GM18508 (cell line): ENCODE measurements at regions not wholly inside any gene's neighbourhood (a gene's known extent, or its start where the extent isn't known, plus 50 kb on each side); places are given as distances from the start of the nearest gene placed in this dataset.
"Not testable (repeated sequence)": the region's sequence is repeated elsewhere in the genome, so short reads cannot be mapped to it uniquely, and the experiment has no call there.

Source experiments
- ATAC-seq: cut with Tn5 transposase; IDR thresholded peaks from one replicate; pipeline ENCODE4 v1.9.1; 2021; ENCODE audit warnings: moderate number of reproducible peaks; ENCODE audit not compliant: insufficient read depth, unreplicated experiment

- ATAC-seq = not testable (repeated sequence)
Observed at GRCh38 chr12:4138532-4138931, 135.0 kb upstream of the CCND2 start.

GRCh38 chr12:4138051-4138450 lies 135.5 kb upstream of the CCND2 start:
- ATAC-seq = no peak

- no peak for ATAC-seq
Observed at GRCh38 chr12:4137441-4137840, 136.1 kb upstream of the CCND2 start.

DNA sequence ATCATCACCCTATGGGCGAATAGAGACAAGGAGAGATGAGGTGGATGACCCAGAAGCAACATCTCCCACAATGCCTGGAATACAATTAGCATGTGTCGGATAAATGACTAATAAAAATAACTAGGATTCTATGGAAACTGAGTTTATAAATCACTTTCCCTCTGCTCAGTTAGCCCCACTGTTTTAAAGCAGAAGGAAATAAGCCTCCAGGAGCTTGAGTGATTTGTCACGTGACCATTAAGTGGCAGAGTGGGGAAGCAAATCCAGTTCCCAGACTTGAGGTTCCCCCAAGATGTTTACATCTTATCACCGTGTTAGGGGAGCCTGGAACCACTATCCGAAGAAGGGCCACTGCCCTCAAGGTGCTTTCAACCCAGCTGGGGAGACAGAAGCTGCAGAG lies 136.5 kb upstream of the CCND2 start:
- ATAC-seq = no peak

GRCh38 chr12:4135919-4136605 lies 137.5 kb upstream of the CCND2 start:
- ATAC-seq = peak; percentile 63

DNA sequence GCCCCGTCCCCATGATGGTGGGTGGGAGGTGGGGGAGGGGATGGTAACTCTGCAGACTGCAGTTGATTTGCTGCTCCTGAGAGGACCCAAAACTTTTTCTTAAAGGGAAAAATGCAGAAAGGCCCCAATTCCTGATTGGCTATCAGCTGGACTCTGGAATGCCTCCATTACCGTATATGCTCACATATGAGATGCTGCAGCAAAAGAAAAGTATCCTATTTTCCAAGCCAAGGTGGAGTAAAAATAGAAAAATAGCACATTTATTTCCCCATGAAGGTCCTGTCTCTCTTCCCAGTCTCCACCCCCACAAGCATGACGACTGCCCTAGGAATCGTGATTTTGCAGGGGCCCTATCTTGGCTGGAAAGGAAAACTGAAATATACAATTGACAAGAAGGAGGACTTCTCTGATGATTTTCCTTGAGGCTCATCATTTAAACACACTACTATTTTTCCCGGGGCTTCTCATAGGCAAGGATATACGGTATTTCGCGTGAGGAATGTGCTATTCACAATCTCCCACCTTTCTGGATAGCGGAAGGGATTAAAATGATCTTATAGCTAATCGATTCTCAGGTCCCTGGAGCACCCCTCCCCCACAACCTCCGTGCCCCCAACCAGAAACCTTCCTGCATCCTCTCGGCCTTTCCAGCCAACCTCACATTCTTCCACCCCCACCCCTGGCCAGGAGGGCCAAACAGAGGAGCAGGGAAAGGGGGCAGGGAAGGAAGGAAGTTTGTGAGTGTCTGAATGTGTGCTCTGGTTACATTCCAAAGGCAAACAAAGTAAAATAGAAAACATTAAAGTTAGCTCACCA lies 138.9 kb upstream of the CCND2 start:
- ATAC-seq = no peak

DNA sequence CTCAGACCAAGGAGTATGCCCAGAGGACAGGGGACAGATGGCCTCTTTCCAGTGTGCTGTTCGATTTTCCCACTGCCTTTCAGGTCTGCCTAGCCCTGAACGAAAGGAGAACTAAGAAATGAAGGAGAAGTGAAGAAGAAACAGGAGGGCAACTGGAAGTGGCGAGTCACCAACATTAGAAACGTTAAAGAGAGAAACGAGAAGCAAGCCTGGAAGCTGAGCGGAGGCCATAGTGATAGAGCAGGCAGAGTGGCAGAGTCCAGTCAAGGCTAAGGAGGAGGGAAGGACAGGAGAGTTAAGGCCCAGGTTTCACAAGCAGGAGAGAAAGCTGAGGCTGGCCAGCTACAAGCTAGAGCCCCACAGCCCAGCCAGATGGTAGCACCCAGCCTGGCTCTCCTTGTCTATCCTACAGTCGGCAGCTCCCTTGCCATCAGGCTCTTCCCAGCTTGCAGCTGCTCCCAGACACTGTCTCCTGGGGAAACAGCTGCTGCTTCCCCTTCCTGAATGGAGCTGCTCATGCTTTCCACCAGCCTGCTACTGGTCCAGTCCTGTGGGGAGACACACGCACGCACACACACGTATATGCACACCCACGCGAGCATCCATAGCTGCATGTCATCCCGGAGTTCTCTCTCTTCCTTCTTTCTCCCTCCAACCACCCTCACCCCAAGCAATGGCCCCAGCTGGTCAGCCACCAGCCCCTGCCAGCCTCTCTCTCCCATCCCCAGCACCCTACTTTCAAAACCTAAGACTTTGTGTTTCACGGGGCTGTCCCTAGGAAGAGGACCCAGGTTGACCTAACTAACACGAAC lies 139.7 kb upstream of the CCND2 start:
- no peak for ATAC-seq

GRCh38 chr12:4133029-4133428 lies 140.5 kb upstream of the CCND2 start:
- ATAC-seq = no peak

DNA sequence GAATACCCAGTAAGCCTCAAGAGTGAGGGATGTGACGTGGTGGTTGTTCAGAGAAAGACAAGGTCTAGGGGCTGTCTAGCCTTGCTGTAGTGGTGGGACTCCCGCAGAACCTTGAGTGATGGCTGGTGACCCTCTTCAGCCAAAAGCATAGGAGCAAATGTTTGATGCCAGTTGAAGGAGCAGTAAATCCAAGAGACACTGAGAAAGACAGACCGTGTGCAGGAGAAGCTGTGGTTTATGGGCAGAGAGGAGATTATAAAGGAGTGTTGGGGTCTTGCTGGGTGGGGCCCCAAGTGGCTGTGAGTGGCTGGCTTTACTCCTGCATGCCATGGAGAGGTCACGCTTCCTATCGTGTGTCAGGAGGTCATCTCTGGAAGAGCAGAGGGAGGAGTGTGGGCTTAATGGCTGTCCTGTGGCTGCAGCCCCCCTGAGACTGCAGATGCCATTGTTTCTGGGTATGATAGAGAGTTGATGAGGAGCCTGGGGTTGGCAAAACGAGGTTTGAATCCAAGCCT lies 152.0 kb upstream of the CCND2 start:
- no peak for ATAC-seq

DNA sequence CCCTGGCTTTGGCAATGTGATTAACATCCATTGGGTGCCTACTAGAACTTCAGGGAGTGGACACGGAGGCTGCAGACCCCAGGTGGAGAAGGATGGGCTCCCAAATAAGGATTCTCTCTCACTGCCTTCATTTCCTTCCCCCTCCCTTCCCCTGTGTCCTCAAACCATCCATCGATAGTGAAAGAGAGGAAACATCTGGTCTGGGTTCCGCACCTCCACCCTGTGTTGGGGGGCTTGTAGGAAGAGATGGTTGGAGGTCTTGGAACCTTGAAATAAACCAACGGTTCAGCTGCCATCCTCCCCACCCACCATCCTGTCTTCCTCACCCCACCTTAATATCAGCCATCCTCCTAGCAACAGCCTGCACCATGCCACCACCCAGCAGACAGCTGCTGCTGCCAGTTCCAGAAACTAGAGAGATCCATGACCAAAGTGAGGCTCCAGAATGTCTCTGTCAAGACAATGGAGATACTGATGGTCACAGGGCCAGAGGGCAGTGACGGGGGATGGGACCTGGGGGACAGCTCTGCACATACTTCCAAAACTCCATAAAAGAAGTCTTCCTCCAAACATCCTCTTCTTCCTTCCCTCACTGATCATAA lies 153.1 kb upstream of the CCND2 start:
- no peak for ATAC-seq

GRCh38 chr12:4119157-4119761 lies 154.3 kb upstream of the CCND2 start:
- peak; percentile 58 for ATAC-seq

- no peak for ATAC-seq
Observed at GRCh38 chr12:4118601-4119156, 154.9 kb upstream of the CCND2 start.

DNA sequence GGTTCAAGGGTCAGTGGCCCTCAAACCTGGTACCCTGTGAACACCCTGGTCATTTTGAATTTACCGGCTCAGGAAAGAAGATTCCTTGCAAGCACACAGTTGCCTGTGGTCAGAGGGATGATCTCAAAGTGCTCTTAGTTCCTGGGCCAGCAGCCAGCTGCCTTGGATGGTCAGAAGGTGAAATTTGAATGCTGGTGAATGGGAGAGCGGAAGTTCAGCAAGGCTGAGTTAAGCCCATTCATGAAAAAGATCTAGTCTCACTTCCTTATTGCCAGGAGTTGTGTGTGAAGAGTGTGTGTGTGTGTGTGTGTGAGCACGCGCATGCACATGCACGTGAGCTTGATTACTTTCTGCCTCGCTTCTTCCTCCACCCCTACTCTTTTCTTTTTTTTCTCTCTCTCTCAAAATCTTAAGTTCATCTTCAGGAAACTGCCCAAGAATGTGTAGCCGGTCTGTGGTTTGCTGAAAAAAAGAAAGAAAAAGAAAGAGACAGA lies 155.5 kb upstream of the CCND2 start:
- no peak for ATAC-seq

GRCh38 chr12:4117386-4118016 lies 156.1 kb upstream of the CCND2 start:
- no peak for ATAC-seq

DNA sequence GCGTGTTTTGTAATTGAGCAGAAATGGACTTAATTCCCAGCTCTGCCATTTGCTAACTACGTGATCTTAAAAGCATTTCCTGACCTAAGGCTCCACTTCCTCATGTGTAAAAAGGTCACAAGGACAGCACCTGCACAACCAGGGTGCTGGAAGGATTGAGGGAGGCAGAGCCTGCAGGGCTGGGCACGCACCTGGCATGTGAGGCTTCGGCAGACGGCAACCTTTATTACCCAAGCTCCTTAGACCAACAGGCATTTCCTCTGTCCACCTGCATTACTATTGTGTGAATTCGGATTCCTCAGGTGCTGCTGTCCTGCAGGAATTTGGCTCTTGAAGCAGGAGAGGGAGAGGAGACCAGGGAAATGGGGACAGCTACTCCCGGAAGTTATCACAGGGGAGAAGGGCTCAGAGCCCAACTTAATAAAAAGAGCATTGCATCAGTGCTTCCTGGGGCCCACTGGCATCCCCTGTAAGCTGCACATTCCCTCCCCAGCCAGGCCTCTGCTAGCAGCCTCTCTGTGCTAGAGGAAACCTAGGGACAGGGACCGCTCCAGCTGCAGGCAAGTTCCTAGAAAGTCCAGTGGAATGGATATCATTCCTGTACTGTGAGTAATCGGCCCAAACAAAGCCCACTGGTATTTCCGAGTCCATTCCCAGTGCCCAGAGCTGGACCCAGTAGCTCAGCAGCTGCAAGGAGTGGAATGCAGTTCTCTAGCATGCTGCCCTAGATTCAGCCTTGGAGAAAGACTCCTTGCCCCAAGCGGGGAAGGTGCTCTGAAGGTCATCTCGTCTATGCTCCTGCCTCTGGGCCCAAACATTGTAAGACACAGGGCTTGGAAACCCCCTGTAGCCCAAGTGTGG lies 157.1 kb upstream of the CCND2 start:
- no peak for ATAC-seq

GRCh38 chr12:4115570-4115969 lies 158.0 kb upstream of the CCND2 start:
- no peak for ATAC-seq

DNA sequence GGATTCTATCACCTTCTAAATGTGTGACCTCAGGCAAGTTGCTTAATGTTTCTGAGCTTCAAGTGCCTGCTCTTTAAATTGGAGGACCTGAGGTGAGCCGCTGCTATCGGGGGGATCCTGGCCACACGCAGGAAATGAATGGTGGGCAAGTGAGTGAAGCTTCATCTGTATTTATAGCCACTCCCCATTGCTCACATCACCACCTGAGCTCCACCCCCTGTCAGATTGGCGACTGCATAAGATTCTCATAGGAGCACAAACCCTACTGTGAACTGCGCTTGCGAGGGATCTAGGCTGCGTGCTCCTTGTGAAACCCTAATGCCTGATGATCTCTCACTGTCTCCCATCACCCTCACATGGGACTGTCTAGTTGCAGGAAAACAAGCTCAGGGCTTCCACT lies 158.6 kb upstream of the CCND2 start:
- no peak for ATAC-seq

DNA sequence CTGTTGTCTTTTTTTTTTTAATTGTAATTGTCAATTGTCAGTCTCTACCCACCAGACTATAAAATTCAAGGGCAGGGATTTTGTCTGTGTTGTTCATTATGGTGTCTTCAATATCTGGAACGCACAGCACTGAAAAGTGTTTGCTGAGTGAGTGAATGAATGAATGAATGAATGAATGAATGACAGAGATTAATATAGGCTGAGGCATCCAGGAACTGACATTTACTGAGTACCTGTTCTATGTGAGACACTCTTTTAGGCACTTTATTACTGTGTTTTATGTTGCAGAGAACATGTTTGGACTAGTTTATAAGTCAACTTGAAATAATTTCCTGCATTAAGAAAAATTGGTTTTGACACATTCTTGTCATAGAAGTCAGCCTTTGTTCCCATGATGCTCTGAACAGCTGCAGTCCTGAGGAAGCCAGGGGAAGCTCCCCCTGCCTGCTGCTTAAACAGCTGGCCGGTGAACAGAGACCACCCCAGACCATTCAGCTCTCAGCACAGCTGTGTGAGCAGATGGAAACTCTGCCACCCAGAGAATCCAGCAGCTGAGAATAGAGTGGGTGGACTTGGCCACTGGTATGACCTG lies 160.7 kb upstream of the CCND2 start:
- no peak for ATAC-seq
